ENCODE measurements at regions not wholly inside any gene's neighbourhood (a gene's known extent, or its start where the extent isn't known, plus 50 kb on each side); places are given as distances from the start of the nearest gene placed in this dataset.
"Not testable (repeated sequence)": the region's sequence is repeated elsewhere in the genome, so short reads cannot be mapped to it uniquely, and the experiment has no call there.

DNA sequence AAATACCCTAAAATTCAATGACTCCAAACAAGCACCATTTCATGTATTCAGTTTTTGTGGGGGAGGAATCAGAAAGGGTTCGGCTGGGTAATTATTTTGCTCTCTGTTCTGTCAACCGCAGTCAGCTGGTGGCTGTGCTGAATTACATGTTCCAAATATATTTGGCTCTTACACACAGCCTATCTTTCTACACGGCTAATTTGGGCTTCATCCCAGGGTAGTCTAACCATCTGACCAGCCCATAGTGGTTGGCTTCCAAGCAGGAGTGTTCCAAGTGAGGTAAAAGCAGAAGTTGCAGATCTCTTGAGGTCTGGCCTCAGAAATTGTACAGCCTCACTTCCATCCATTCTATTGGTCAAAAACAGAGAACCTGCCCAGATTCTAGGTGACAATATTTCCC, 760.8 kb upstream of the SEMA6D start:
- intact Hi-C loops (cut with DNase I; ENCODE audit: low total_unique reads) = no loop called here
- TF ChIP-seq, protein P1, sequence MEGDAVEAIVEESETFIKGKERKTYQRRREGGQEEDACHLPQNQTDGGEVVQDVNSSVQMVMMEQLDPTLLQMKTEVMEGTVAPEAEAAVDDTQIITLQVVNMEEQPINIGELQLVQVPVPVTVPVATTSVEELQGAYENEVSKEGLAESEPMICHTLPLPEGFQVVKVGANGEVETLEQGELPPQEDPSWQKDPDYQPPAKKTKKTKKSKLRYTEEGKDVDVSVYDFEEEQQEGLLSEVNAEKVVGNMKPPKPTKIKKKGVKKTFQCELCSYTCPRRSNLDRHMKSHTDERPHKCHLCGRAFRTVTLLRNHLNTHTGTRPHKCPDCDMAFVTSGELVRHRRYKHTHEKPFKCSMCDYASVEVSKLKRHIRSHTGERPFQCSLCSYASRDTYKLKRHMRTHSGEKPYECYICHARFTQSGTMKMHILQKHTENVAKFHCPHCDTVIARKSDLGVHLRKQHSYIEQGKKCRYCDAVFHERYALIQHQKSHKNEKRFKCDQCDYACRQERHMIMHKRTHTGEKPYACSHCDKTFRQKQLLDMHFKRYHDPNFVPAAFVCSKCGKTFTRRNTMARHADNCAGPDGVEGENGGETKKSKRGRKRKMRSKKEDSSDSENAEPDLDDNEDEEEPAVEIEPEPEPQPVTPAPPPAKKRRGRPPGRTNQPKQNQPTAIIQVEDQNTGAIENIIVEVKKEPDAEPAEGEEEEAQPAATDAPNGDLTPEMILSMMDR (IDR thresholded peaks at IDR 0.05) = no peak
- no peak for TF ChIP-seq POLR2A (IDR thresholded peaks at IDR 0.05)
- DNase-seq = no peak
- H3K36me3 ChIP-seq = no peaks in the 10 kb centered on the region
- no peaks in the 10 kb centered on the region for H3K9me3 ChIP-seq
- no peak overlapping the region for H3K27ac ChIP-seq
- H3K27me3 ChIP-seq = no peaks in the 10 kb centered on the region
- no peak overlapping the region for H3K4me3 ChIP-seq
- H3K4me1 ChIP-seq = no peaks in the 10 kb centered on the region

DNA sequence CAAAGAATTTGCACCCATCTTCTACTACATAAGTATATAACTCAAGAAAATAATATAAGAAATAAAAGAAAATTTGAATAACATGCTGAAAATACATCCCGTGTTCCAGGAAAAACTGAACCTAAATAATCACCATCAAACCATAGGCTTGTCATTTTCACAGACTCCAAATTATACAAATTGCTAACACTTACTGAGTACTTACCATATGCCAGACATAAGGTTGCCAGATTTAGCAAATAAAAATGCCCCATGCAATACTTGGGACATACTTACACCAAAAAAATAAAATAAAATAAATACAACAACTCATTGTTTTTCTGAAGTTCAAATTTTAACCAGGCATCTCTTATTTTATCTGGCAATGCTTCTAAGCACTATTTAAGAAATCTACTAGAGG, 760.4 kb upstream of the SEMA6D start:
- H3K9me3 ChIP-seq = no peaks in the 10 kb centered on the region
- no peaks in the 10 kb centered on the region for H3K4me1 ChIP-seq
- H3K4me3 ChIP-seq = no peak overlapping the region
- no peaks in the 10 kb centered on the region for H3K27me3 ChIP-seq
- no peaks in the 10 kb centered on the region for H3K36me3 ChIP-seq
- DNase-seq = no peak
- no peak for TF ChIP-seq POLR2A (IDR thresholded peaks at IDR 0.05)
- TF ChIP-seq, protein P1 (IDR thresholded peaks at IDR 0.05) = no peak
- intact Hi-C loops (cut with DNase I; ENCODE audit: low total_unique reads) = no loop called here
- H3K27ac ChIP-seq = no peak overlapping the region

DNA sequence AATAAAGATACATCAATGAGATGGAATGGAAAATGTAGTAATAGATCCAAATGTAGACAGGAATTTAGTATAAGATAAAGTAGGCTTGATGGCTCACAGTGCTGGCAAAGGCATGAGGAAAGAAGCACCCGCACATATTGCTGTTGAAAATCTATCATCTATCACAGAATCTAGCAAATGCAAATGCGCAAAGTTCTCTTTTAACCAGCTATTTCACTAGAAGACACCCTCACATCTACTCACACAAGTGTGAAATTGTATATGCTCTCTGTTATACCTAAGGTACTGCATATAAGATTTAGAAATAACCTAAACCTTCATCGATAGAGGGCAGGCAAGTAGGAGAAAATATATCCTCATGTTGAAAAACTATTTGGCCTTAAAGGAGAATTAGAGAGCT, 756.7 kb upstream of the SEMA6D start:
- Histone ChIP-seq H3K27me3 (no peaks in the 10 kb centered on the region), H3K4me3 (no peak overlapping the region), H3K4me1 (no peaks in the 10 kb centered on the region), H3K27ac (no peak overlapping the region), H3K36me3 (no peaks in the 10 kb centered on the region), H3K9me3 (no peaks in the 10 kb centered on the region)
- TF ChIP-seq POLR2A (IDR thresholded peaks at IDR 0.05) = no peak
- TF ChIP-seq, protein P1 (IDR thresholded peaks at IDR 0.05) = no peak
- DNase-seq = no peak
- intact Hi-C loops (cut with DNase I; ENCODE audit: low total_unique reads) = no loop called here

DNA sequence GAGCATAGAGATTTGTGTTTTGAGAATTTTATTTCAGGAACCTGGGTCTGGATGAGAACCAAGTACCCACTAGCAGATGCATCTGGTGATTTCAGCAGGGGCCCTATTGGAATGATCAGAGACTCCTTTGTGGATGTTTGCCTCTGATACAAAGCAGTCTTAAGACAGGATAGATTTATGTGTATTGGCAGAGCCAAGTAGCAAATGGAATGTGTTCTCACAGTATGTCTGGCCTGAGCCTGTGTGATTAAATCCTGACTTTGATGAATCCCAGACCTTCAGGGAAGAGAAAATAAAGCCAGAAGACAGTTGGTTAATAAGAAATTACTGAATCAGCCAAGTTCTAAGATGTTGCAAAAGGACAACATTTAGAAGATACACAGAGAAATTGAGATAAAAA, 755.5 kb upstream of the SEMA6D start:
- no peaks in the 10 kb centered on the region for H3K36me3 ChIP-seq
- H3K4me3 ChIP-seq = no peak overlapping the region
- intact Hi-C loops (cut with DNase I; ENCODE audit: low total_unique reads) = no loop called here
- no peak for DNase-seq
- H3K9me3 ChIP-seq = no peaks in the 10 kb centered on the region
- H3K4me1 ChIP-seq = no peaks in the 10 kb centered on the region
- no peaks in the 10 kb centered on the region for H3K27me3 ChIP-seq
- H3K27ac ChIP-seq = no peak overlapping the region
- TF ChIP-seq POLR2A (IDR thresholded peaks at IDR 0.05) = no peak
- TF ChIP-seq, protein P1 (IDR thresholded peaks at IDR 0.05) = no peak

DNA sequence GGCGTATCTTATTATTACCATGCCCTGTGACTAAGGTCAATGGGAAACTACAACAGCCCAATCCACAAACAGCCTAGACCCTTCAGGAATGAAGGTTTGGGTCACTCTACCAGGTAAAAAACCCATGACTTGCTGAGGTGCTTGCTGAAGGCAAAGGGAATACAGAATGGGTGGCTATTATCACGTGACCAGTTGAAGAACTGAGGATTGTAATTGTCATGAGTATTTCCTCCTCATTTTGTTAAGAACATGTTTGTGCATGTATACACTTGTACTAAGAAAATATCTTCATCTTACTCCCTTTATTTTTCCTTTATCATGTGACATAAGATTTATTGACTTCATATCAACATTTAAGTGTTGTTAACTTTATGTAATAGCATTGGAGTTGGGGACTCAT, 729.2 kb upstream of the SEMA6D start:
- H3K9me3 ChIP-seq; intact Hi-C loops (cut with DNase I; ENCODE audit: low total_unique reads); H3K27me3 ChIP-seq; H3K4me1 ChIP-seq; H3K4me3 ChIP-seq; H3K36me3 ChIP-seq; H3K27ac ChIP-seq; DNase-seq: not testable (repeated sequence)

DNA sequence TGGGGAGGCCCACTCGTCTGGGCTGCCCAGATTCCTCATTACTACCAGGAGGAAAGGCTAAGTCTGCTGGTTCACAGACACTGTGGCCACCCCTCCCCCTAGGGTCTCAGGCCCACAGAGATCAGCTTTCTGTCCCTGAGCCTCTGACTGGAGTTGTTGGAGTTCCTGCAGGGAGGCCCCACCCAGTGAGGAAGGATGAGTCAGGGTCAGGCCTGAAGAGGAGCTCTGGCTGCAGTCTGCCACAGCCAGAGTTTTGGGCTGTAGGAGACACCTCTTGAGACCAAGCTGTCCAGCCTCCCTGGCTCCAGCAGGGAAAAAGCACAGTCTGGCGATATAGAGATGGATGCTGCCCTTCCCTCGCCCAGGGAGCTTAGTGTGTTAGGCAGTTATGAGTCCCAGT, 720.9 kb upstream of the SEMA6D start:
- H3K4me1 ChIP-seq = no peaks in the 10 kb centered on the region
- TF ChIP-seq POLR2A (IDR thresholded peaks at IDR 0.05) = no peak
- TF ChIP-seq, protein P1 (IDR thresholded peaks at IDR 0.05) = no peak

More for the DNA sequence above, 720.9 kb upstream of the SEMA6D start:
- no peak for DNase-seq
- intact Hi-C loops (cut with DNase I; ENCODE audit: low total_unique reads) = no loop called here
- Histone ChIP-seq H3K27ac (no peak overlapping the region), H3K9me3 (no peaks in the 10 kb centered on the region), H3K4me3 (no peak overlapping the region), H3K36me3 (no peaks in the 10 kb centered on the region), H3K27me3 (no peaks in the 10 kb centered on the region)

Data from uterus (tissue), 3 donors.